ENCODE measurements at regions not wholly inside any gene's neighbourhood (a gene's known extent, or its start where the extent isn't known, plus 50 kb on each side); places are given as distances from the start of the nearest gene placed in this dataset.

- DNase-seq (ENCODE audit: low read depth), result peak; percentile 23
Measured at GRCh38 chr17:27991462-27991993, 50.9 kb upstream of the NLK start.

Data from HT1080 (cell line).